Osteoblast (primary cell): ENCODE measurements at regions not wholly inside any gene's neighbourhood (a gene's known extent, or its start where the extent isn't known, plus 50 kb on each side); places are given as distances from the start of the nearest gene placed in this dataset.

Experiments used
- DNase-seq: peaks from one replicate; pipeline ENCODE4 v3.0.0; 2011; ENCODE audit warnings: low spot score, mixed read lengths; ENCODE audit not compliant: insufficient read length; ENCODE audit errors: missing footprints
- H2AFZ ChIP-seq: 2 replicates; pipeline ENCODE4 v1.6.0; 2011; ENCODE audit warnings: mild to moderate bottlenecking, low read length
- H3K27ac ChIP-seq: 2 replicates; pipeline ENCODE4 v1.5.1; 2011; ENCODE audit warnings: mild to moderate bottlenecking, low read depth, low read length, moderate library complexity
- H3K27me3 ChIP-seq: 2 replicates; pipeline ENCODE4 v1.6.0; 2012; ENCODE audit warnings: mild to moderate bottlenecking, control low read depth, inconsistent platforms, low read length, moderate library complexity; ENCODE audit not compliant: insufficient read depth
- H3K36me3 ChIP-seq: 2 replicates; pipeline ENCODE4 v1.5.1; 2011; ENCODE audit warnings: mild to moderate bottlenecking, low read length, control low read depth, moderate library complexity; ENCODE audit not compliant: insufficient read depth
- H3K4me1 ChIP-seq: 2 replicates; pipeline ENCODE4 v1.5.1; 2011; ENCODE audit warnings: mild to moderate bottlenecking, low read length, control low read depth, moderate library complexity; ENCODE audit not compliant: insufficient read depth
- H3K4me2 ChIP-seq: 2 replicates; pipeline ENCODE4 v1.6.0; 2011; ENCODE audit warnings: mild to moderate bottlenecking, low read length; ENCODE audit not compliant: insufficient read depth
- H3K4me3 ChIP-seq: fragments of 200-600 bp; sonication (generic); 3 replicates; pipeline ENCODE4 v1.5.1; 2012; ENCODE audit warnings: mild to moderate bottlenecking, low read length, inconsistent platforms; ENCODE audit not compliant: insufficient read depth
- H3K79me2 ChIP-seq: 2 replicates; pipeline ENCODE4 v1.6.0; 2012; ENCODE audit warnings: mild to moderate bottlenecking, low read length, control low read depth, inconsistent platforms; ENCODE audit not compliant: insufficient read depth
- H3K9me3 ChIP-seq: 2 replicates; pipeline ENCODE4 v1.5.1; 2011; ENCODE audit warnings: low read depth, low read length, control low read depth
- H4K20me1 ChIP-seq: 2 replicates; pipeline ENCODE4 v1.6.0; 2012; ENCODE audit warnings: mild to moderate bottlenecking, low read length, control low read depth; ENCODE audit not compliant: insufficient read depth
- CTCF ChIP-seq: IDR thresholded peaks from 2 replicates; pipeline ENCODE4 v1.5.1; 2011; ENCODE audit warnings: mild to moderate bottlenecking, low read depth, low read length, moderate library complexity; ENCODE audit errors: extremely low read depth

- Histone ChIP-seq H3K9me3 (no peaks in the 10 kb centered on the region), H3K4me3 (no peak overlapping the region), H3K36me3 (no peaks in the 10 kb centered on the region), H3K79me2 (no peaks in the 10 kb centered on the region), H3K4me1 (no peaks in the 10 kb centered on the region), H3K4me2 (no peak overlapping the region), H4K20me1 (no peaks in the 10 kb centered on the region), H3K27me3 (no peaks in the 10 kb centered on the region), H3K27ac (no peak overlapping the region), H2AFZ (no peak overlapping the region)
- DNase-seq, result no peak
- no peak for TF ChIP-seq CTCF
Observed at GRCh38 chr15:31824024-31824423, 206.3 kb upstream of the CHRNA7 start.

GRCh38 chr15:31828594-31828993 is 201.7 kb upstream of the CHRNA7 start:
- no peak overlapping the region for H3K4me2 ChIP-seq
- no peak for TF ChIP-seq CTCF
- H3K27me3 ChIP-seq, result no peaks in the 10 kb centered on the region
- no peak overlapping the region for H3K27ac ChIP-seq
- no peaks in the 10 kb centered on the region for H3K4me1 ChIP-seq
- H3K36me3 ChIP-seq, result no peaks in the 10 kb centered on the region
- H4K20me1 ChIP-seq, result no peaks in the 10 kb centered on the region
- DNase-seq, result no peak
- H2AFZ ChIP-seq, result no peak overlapping the region
- H3K4me3 ChIP-seq, result no peak overlapping the region
- no peaks in the 10 kb centered on the region for H3K9me3 ChIP-seq
- no peaks in the 10 kb centered on the region for H3K79me2 ChIP-seq

- Histone ChIP-seq H2AFZ (no peak overlapping the region), H3K27ac (no peak overlapping the region), H3K4me2 (no peak overlapping the region), H3K79me2 (no peaks in the 10 kb centered on the region), H3K4me3 (no peak overlapping the region), H3K4me1 (no peaks in the 10 kb centered on the region), H3K27me3 (no peaks in the 10 kb centered on the region), H3K36me3 (no peaks in the 10 kb centered on the region), H4K20me1 (no peaks in the 10 kb centered on the region), H3K9me3 (no peaks in the 10 kb centered on the region)
- DNase-seq, result no peak
- no peak for TF ChIP-seq CTCF
Observed at GRCh38 chr15:31830591-31830990, 199.7 kb upstream of the CHRNA7 start.

- H3K9me3 ChIP-seq, result no peaks in the 10 kb centered on the region
- no peak overlapping the region for H2AFZ ChIP-seq
- H3K79me2 ChIP-seq, result no peaks in the 10 kb centered on the region
- DNase-seq, result no peak
- H4K20me1 ChIP-seq, result no peaks in the 10 kb centered on the region
- H3K4me1 ChIP-seq, result no peaks in the 10 kb centered on the region
- H3K27ac ChIP-seq, result no peak overlapping the region
- H3K27me3 ChIP-seq, result no peaks in the 10 kb centered on the region
- H3K36me3 ChIP-seq, result no peaks in the 10 kb centered on the region
- no peak overlapping the region for H3K4me2 ChIP-seq
- no peak overlapping the region for H3K4me3 ChIP-seq
- TF ChIP-seq CTCF, result no peak
Observed at GRCh38 chr15:31831596-31831995, 198.7 kb upstream of the CHRNA7 start.
